ENCODE measurements at regions not wholly inside any gene's neighbourhood (a gene's known extent, or its start where the extent isn't known, plus 50 kb on each side); places are given as distances from the start of the nearest gene placed in this dataset.

GRCh38 chr9:79353856-79354520 lies 217.8 kb upstream of the TLE4 start:
- no peaks in the 10 kb centered on the region for H3K9me3 ChIP-seq
- no peaks in the 10 kb centered on the region for H3K27me3 ChIP-seq
- no peaks in the 10 kb centered on the region for H3K4me1 ChIP-seq
- H3K36me3 ChIP-seq (ENCODE audit: low read depth, missing control alignments): no peaks in the 10 kb centered on the region
- TF ChIP-seq POLR2A (IDR thresholded peaks at IDR 0.05): no peak
- TF ChIP-seq CTCF (IDR thresholded peaks at IDR 0.05): no peak
- no peak for DNase-seq
- WGBS, 2 donors: 94 to 95% methylated on average over 2 of the region's 2 CpGs
- intact Hi-C loops (cut with DNase I; ENCODE audit: low total_unique reads): no loop called here
- H3K27ac ChIP-seq: no peak overlapping the region
- no peak overlapping the region for H3K4me3 ChIP-seq

GRCh38 chr9:79357194-79357593 lies 214.6 kb upstream of the TLE4 start:
- intact Hi-C loops (cut with DNase I; ENCODE audit: low total_unique reads): no loop called here
- no peaks in the 10 kb centered on the region for H3K9me3 ChIP-seq
- no peak overlapping the region for H3K27ac ChIP-seq
- no peak overlapping the region for H3K4me3 ChIP-seq
- H3K4me1 ChIP-seq: no peaks in the 10 kb centered on the region
- 83 to 90% methylated on average over 5 of the region's 5 CpGs for WGBS, 2 donors
- H3K27me3 ChIP-seq: no peaks in the 10 kb centered on the region
- TF ChIP-seq CTCF (IDR thresholded peaks at IDR 0.05) (no peak), POLR2A (IDR thresholded peaks at IDR 0.05) (no peak)
- no peak for DNase-seq
- no peaks in the 10 kb centered on the region for H3K36me3 ChIP-seq (ENCODE audit: low read depth, missing control alignments)

GRCh38 chr9:79357616-79358015 lies 214.1 kb upstream of the TLE4 start:
- intact Hi-C loops (cut with DNase I; ENCODE audit: low total_unique reads): no loop called here
- H3K9me3 ChIP-seq: no peaks in the 10 kb centered on the region
- H3K36me3 ChIP-seq (ENCODE audit: low read depth, missing control alignments): no peaks in the 10 kb centered on the region
- 84 to 88% methylated on average over 6 of the region's 6 CpGs for WGBS, 2 donors
- H3K27me3 ChIP-seq: no peaks in the 10 kb centered on the region
- no peak overlapping the region for H3K4me3 ChIP-seq
- H3K4me1 ChIP-seq: no peaks in the 10 kb centered on the region
- no peak overlapping the region for H3K27ac ChIP-seq
- no peak for TF ChIP-seq POLR2A (IDR thresholded peaks at IDR 0.05)
- no peak for TF ChIP-seq CTCF (IDR thresholded peaks at IDR 0.05)
- peak; percentile 25 for DNase-seq

GRCh38 chr9:79360387-79361347 lies 211.1 kb upstream of the TLE4 start:
- Histone ChIP-seq H3K4me3 (no peak overlapping the region), H3K9me3 (no peaks in the 10 kb centered on the region), H3K4me1 (no peaks in the 10 kb centered on the region), H3K27me3 (no peaks in the 10 kb centered on the region), H3K27ac (no peak overlapping the region), H3K36me3 (ENCODE audit: low read depth, missing control alignments) (no peaks in the 10 kb centered on the region)
- 79 to 82% methylated on average over 5 of the region's 5 CpGs for WGBS, 2 donors
- no peak for TF ChIP-seq CTCF (IDR thresholded peaks at IDR 0.05)
- no peak for TF ChIP-seq POLR2A (IDR thresholded peaks at IDR 0.05)
- DNase-seq: no peak
- intact Hi-C loops (cut with DNase I; ENCODE audit: low total_unique reads): no loop called here

Data from testis (tissue), 2 donors.